ENCODE measurements at regions not wholly inside any gene's neighbourhood (a gene's known extent, or its start where the extent isn't known, plus 50 kb on each side); places are given as distances from the start of the nearest gene placed in this dataset.
"Not testable (repeated sequence)": the region's sequence is repeated elsewhere in the genome, so short reads cannot be mapped to it uniquely, and the experiment has no call there.

- no peak for DNase-seq
These were observed 157.3 kb upstream of the LDB2 start for GRCh38 chr4:17055788-17056187.

GRCh38 chr4:17045866-17046265 is 147.4 kb upstream of the LDB2 start:
- no peak for DNase-seq

GRCh38 chr4:17038510-17039176 is 140.2 kb upstream of the LDB2 start:
- DNase-seq = no peak

GRCh38 chr4:17033768-17034181 is 135.3 kb upstream of the LDB2 start:
- peak; percentile 93 for DNase-seq

- peak; percentile 90 for DNase-seq
These were observed 134.8 kb upstream of the LDB2 start for GRCh38 chr4:17033025-17033767.

GRCh38 chr4:17030543-17030942 is 132.1 kb upstream of the LDB2 start:
- no peak for DNase-seq

- no peak for DNase-seq
These were observed 131.5 kb upstream of the LDB2 start for GRCh38 chr4:17029964-17030363.

- no peak for DNase-seq
These were observed 131.0 kb upstream of the LDB2 start for GRCh38 chr4:17029432-17029831.

- DNase-seq = no peak
These were observed 129.1 kb upstream of the LDB2 start for GRCh38 chr4:17027495-17027894.

- no peak for DNase-seq
These were observed 126.0 kb upstream of the LDB2 start for GRCh38 chr4:17024425-17024824.

GRCh38 chr4:17020901-17021300 is 122.5 kb upstream of the LDB2 start:
- no peak for DNase-seq

GRCh38 chr4:17020451-17020850 is 122.0 kb upstream of the LDB2 start:
- DNase-seq = no peak

GRCh38 chr4:17018621-17019020 is 120.2 kb upstream of the LDB2 start:
- DNase-seq = not testable (repeated sequence)

GRCh38 chr4:17018013-17018412 is 119.6 kb upstream of the LDB2 start:
- no peak for DNase-seq

- DNase-seq = no peak
These were observed 115.0 kb upstream of the LDB2 start for GRCh38 chr4:17013382-17014006.

- peak; percentile 15 for DNase-seq
These were observed 114.0 kb upstream of the LDB2 start for GRCh38 chr4:17012451-17012850.

GRCh38 chr4:17010426-17011087 is 112.1 kb upstream of the LDB2 start:
- no peak for DNase-seq

- no peak for DNase-seq
These were observed 111.5 kb upstream of the LDB2 start for GRCh38 chr4:17009871-17010367.

GRCh38 chr4:17008834-17009345 is 110.4 kb upstream of the LDB2 start:
- DNase-seq = peak; percentile 19

GRCh38 chr4:17003606-17004392 is 105.4 kb upstream of the LDB2 start:
- not testable (repeated sequence) for DNase-seq

GRCh38 chr4:16995451-16995850 is 97.0 kb upstream of the LDB2 start:
- DNase-seq = no peak
